Ovary (tissue), 7 donors: ENCODE measurements at regions not wholly inside any gene's neighbourhood (a gene's known extent, or its start where the extent isn't known, plus 50 kb on each side); places are given as distances from the start of the nearest gene placed in this dataset.

Experiments
- DNase-seq, 5 donors: peaks; one replicate each; pipeline ENCODE4 v3.0.0-alpha.2; 2019 to 2020
- H3K27ac ChIP-seq, 2 donors: fragments of 200-600 bp; one replicate each; pipeline versions ENCODE4 v1.5.1 to v1.8.0; 2019 to 2022
- H3K27me3 ChIP-seq: fragments of 200-600 bp; one replicate; pipeline ENCODE4 v1.8.0; 2022
- H3K36me3 ChIP-seq: fragments of 200-600 bp; sonication (generic); one replicate; pipeline ENCODE4 v1.5.1; 2019
- H3K4me1 ChIP-seq: one replicate; pipeline ENCODE4 v1.8.1; 2013; ENCODE audit warnings: mild to moderate bottlenecking, moderate library complexity; ENCODE audit not compliant: insufficient read depth
- H3K4me3 ChIP-seq: fragments of 200-600 bp; sonication (generic); one replicate; pipeline ENCODE4 v1.5.1; 2017
- H3K9me3 ChIP-seq, 2 donors: fragments of 200-600 bp in 1 of 2; sonication (generic) in 1 of 2; one replicate each; pipeline versions ENCODE4 v1.5.1 to v1.8.1; 2013 to 2019; ENCODE audit warnings: mild to moderate bottlenecking in 1 of 2, moderate library complexity in 1 of 2
- CTCF ChIP-seq, 3 donors: fragments of 450-650 bp in 2 of 3; fragments of 200-600 bp in 1 of 3; IDR thresholded peaks; one replicate each; pipeline versions ENCODE4 v1.5.1 to v1.8.0; 2016 to 2022; ENCODE audit warnings: antibody characterized with exemption in 3 of 3, mild to moderate bottlenecking in 1 of 3
- EP300 ChIP-seq: sonication (generic); formaldehyde crosslinking; IDR thresholded peaks from one replicate; pipeline ENCODE4 v1.6.1; 2017; ENCODE audit warnings: antibody characterized with exemption
- POLR2A ChIP-seq: fragments of 450-650 bp; IDR thresholded peaks from one replicate; pipeline ENCODE4 v1.6.1; 2017; ENCODE audit warnings: antibody characterized with exemption, mild to moderate bottlenecking, moderate library complexity
- WGBS, 3 donors: extraction: QIAGEN DNeasy Blood & Tissue Kit in 1 of 3; methylation state at CpG; one replicate each; pipeline versions ENCODE4 v1.1.5 to v1.1.7; 2013 to 2017; 5-methylcytosine and 5-hydroxymethylcytosine counted together
- intact Hi-C, 4 donors: fragments of 100-400 bp; cut with DNase I; formaldehyde crosslinking; loops; one replicate each; pipeline versions ENCODE4 v1.11.0 to v1.15.1; 2022 to 2023
- donor health status: DM: no; HTN: no; CAD: no; lungs with moderate emphysema.
- donor health status: DM: no; HTN: no; CAD: no.
- donor health status: Bipolar disorder and iron deficiency.
- donor health status: DM: no; HTN: no; CAD: no.
- donor health status: DM: yes; HTN: yes; CAD: no.

- no peak for DNase-seq
- TF ChIP-seq EP300: no peak
- no peak for TF ChIP-seq CTCF (IDR thresholded peaks at IDR 0.05)
- TF ChIP-seq POLR2A: no peak
- no peaks in the 10 kb centered on the region for H3K9me3 ChIP-seq
- H3K27ac ChIP-seq: no peak overlapping the region
- WGBS, 3 donors: 88 to 90% (median 90%) methylated on average over 5 of the region's 5 CpGs
- H3K4me3 ChIP-seq: no peak overlapping the region
- H3K36me3 ChIP-seq: no peaks in the 10 kb centered on the region
- no peaks in the 10 kb centered on the region for H3K4me1 ChIP-seq
- H3K27me3 ChIP-seq: no peaks in the 10 kb centered on the region
- intact Hi-C loops: no loop called here
Measured at GRCh38 chr7:26958834-26959233, 94.4 kb upstream of the SKAP2 start.

- H3K27me3 ChIP-seq: no peaks in the 10 kb centered on the region
- no peak for DNase-seq
- WGBS, 3 donors: 78 to 81% (median 79%) methylated on average over 2 of the region's 2 CpGs
- H3K4me1 ChIP-seq: no peaks in the 10 kb centered on the region
- no peaks in the 10 kb centered on the region for H3K36me3 ChIP-seq
- H3K9me3 ChIP-seq: no peaks in the 10 kb centered on the region
- intact Hi-C loops: no loop called here
- no peak overlapping the region for H3K4me3 ChIP-seq
- no peak overlapping the region for H3K27ac ChIP-seq
- TF ChIP-seq EP300: no peak
- no peak for TF ChIP-seq CTCF (IDR thresholded peaks at IDR 0.05)
- no peak for TF ChIP-seq POLR2A
Measured at GRCh38 chr7:26955516-26955915, 91.1 kb upstream of the SKAP2 start.

GRCh38 chr7:26954951-26955350 is 90.6 kb upstream of the SKAP2 start:
- H3K4me3 ChIP-seq: no peak overlapping the region
- no peak for TF ChIP-seq POLR2A
- TF ChIP-seq EP300: no peak
- no peak for TF ChIP-seq CTCF (IDR thresholded peaks at IDR 0.05)
- no peaks in the 10 kb centered on the region for H3K9me3 ChIP-seq
- H3K4me1 ChIP-seq: no peaks in the 10 kb centered on the region
- no peaks in the 10 kb centered on the region for H3K36me3 ChIP-seq
- DNase-seq: no peak
- no peak overlapping the region for H3K27ac ChIP-seq
- H3K27me3 ChIP-seq: no peaks in the 10 kb centered on the region
- WGBS, 3 donors: 45 to 52% (median 48%) methylated on average over 4 of the region's 4 CpGs
- intact Hi-C loops: no loop called here

GRCh38 chr7:26951407-26951950 is 87.1 kb upstream of the SKAP2 start:
- H3K9me3 ChIP-seq: no peaks in the 10 kb centered on the region
- 84 to 91% (median 90%) methylated on average over 4 of the region's 4 CpGs for WGBS, 3 donors

More at GRCh38 chr7:26951407-26951950, 87.1 kb upstream of the SKAP2 start:
- Histone ChIP-seq H3K4me1 (no peaks in the 10 kb centered on the region), H3K4me3 (no peak overlapping the region), H3K27ac (no peak overlapping the region), H3K27me3 (no peaks in the 10 kb centered on the region), H3K36me3 (no peaks in the 10 kb centered on the region)
- intact Hi-C loops: no loop called here
- no peak for TF ChIP-seq POLR2A
- TF ChIP-seq CTCF (IDR thresholded peaks at IDR 0.05): no peak
- TF ChIP-seq EP300: no peak
- DNase-seq: no peak
